Upper lobe of left lung (tissue), 4 donors: ENCODE measurements at regions not wholly inside any gene's neighbourhood (a gene's known extent, or its start where the extent isn't known, plus 50 kb on each side); places are given as distances from the start of the nearest gene placed in this dataset.

ENCODE experiments used
- EP300 ChIP-seq, 4 donors: sonication (generic); formaldehyde crosslinking; IDR thresholded peaks; one replicate each; pipeline ENCODE4 v1.5.1; 2017; ENCODE audit warnings: antibody characterized with exemption in 4 of 4, control low read depth in 2 of 4
- POLR2A ChIP-seq, 4 donors: fragments of 450-650 bp; IDR thresholded peaks; one replicate each; pipeline ENCODE4 v1.5.1; 2016 to 2017; ENCODE audit warnings: antibody characterized with exemption in 4 of 4, mild to moderate bottlenecking in 2 of 4
- POLR2AphosphoS5 ChIP-seq, 2 donors: sonication (generic); formaldehyde crosslinking; IDR thresholded peaks; one replicate each; pipeline ENCODE4 v1.5.1; 2017; ENCODE audit warnings: antibody characterized with exemption in 2 of 2
- TF ChIP-seq, protein P1 (sequence below), 6 experiments: fragments of 450-650 bp in 4 of 6; fragments of 200-600 bp in 2 of 6; sonication (generic) in 2 of 6; IDR thresholded peaks; one replicate each; pipeline ENCODE4 v1.5.1; 2016 to 2019; ENCODE audit warnings: antibody characterized with exemption in 6 of 6

DNA sequence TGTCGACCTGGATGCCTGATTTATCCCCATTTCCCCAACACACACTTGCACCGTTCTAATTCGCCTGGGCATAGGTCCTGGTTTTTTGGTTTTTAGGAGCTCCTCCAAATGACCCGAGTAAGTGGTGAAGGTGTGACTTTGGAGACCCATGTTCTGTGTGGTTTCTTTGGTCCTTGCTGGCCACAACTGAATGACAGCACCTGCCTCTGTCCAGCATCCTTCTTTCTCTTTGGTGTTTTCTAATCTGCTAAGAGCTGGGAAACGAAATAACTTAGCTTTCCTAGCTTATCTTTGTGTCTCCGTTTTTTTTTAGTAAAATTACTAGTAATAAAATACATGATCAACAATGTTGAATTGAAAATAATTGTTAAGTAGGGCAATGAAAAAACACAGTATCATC is 120.2 kb downstream of the PRLHR start:
- no peak for TF ChIP-seq POLR2AphosphoS5 (IDR thresholded peaks at IDR 0.05)
- no peak for TF ChIP-seq POLR2A (IDR thresholded peaks at IDR 0.05)
- TF ChIP-seq, protein P1, sequence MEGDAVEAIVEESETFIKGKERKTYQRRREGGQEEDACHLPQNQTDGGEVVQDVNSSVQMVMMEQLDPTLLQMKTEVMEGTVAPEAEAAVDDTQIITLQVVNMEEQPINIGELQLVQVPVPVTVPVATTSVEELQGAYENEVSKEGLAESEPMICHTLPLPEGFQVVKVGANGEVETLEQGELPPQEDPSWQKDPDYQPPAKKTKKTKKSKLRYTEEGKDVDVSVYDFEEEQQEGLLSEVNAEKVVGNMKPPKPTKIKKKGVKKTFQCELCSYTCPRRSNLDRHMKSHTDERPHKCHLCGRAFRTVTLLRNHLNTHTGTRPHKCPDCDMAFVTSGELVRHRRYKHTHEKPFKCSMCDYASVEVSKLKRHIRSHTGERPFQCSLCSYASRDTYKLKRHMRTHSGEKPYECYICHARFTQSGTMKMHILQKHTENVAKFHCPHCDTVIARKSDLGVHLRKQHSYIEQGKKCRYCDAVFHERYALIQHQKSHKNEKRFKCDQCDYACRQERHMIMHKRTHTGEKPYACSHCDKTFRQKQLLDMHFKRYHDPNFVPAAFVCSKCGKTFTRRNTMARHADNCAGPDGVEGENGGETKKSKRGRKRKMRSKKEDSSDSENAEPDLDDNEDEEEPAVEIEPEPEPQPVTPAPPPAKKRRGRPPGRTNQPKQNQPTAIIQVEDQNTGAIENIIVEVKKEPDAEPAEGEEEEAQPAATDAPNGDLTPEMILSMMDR (IDR thresholded peaks at IDR 0.05), result no peak
- no peak for TF ChIP-seq EP300 (IDR thresholded peaks at IDR 0.05)
